ENCODE measurements at regions not wholly inside any gene's neighbourhood (a gene's known extent, or its start where the extent isn't known, plus 50 kb on each side); places are given as distances from the start of the nearest gene placed in this dataset.

DNA sequence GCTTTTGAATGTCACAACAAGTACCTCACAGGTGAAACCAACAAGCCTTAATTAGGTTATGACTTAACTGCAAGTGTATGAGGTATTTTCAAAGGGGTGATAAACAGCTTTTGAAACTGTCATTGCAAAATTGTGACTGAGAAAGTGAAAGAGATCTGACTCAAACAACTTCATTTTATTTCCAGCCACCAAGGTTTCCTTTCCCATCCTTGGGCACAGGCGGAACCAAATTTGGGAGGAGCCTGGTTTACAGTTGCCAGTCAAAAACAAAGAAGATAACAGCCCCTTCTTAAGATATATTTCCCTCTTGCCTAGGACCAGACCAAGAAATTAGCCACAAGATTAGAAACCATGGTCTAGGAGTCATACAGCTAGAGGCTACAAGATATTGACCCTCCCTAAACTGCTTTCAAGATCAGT is 417.1 kb downstream of the CSNK1G3 start:
- TF ChIP-seq, protein P1, sequence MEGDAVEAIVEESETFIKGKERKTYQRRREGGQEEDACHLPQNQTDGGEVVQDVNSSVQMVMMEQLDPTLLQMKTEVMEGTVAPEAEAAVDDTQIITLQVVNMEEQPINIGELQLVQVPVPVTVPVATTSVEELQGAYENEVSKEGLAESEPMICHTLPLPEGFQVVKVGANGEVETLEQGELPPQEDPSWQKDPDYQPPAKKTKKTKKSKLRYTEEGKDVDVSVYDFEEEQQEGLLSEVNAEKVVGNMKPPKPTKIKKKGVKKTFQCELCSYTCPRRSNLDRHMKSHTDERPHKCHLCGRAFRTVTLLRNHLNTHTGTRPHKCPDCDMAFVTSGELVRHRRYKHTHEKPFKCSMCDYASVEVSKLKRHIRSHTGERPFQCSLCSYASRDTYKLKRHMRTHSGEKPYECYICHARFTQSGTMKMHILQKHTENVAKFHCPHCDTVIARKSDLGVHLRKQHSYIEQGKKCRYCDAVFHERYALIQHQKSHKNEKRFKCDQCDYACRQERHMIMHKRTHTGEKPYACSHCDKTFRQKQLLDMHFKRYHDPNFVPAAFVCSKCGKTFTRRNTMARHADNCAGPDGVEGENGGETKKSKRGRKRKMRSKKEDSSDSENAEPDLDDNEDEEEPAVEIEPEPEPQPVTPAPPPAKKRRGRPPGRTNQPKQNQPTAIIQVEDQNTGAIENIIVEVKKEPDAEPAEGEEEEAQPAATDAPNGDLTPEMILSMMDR (IDR thresholded peaks at IDR 0.05; ENCODE audit: unreplicated experiment in 3 of 3), result no peak
- Mint-ChIP-seq H3K4me1 (no peaks in the 10 kb centered on the region), H3K4me3 (no peak overlapping the region), H3K9me3 (peaks cover 8% of the 10 kb centered on the region), H3K36me3 (ENCODE audit: low read depth) (no peaks in the 10 kb centered on the region), H3K27me3 (ENCODE audit: low read depth) (no peaks in the 10 kb centered on the region), H3K27ac (no peak overlapping the region)

DNA sequence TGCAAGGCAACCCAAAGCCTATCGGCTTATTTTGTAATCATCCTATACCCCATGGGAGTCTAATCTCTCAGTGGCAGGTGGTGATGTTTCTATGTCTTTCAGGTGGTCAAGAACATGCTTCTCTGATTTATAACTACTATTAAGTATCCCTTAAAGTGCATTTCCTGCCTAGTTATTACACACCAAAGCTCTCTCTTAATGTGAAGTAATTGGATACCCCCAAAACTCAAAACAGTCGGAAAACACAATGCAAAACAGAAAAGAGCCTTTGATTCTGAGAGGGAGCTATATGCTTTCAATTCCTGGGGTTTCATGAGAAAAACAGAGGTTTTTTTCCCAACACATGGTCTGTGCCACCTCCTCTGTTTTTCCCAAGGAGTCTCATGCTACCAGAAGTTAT is 416.4 kb downstream of the CSNK1G3 start:
- Mint-ChIP-seq H3K27me3 (ENCODE audit: low read depth) (no peaks in the 10 kb centered on the region), H3K36me3 (ENCODE audit: low read depth) (no peaks in the 10 kb centered on the region), H3K4me1 (no peaks in the 10 kb centered on the region), H3K27ac (no peak overlapping the region), H3K4me3 (no peak overlapping the region), H3K9me3 (peaks cover 10% of the 10 kb centered on the region)
- TF ChIP-seq, protein P1 (IDR thresholded peaks at IDR 0.05; ENCODE audit: unreplicated experiment in 3 of 3), result no peak

DNA sequence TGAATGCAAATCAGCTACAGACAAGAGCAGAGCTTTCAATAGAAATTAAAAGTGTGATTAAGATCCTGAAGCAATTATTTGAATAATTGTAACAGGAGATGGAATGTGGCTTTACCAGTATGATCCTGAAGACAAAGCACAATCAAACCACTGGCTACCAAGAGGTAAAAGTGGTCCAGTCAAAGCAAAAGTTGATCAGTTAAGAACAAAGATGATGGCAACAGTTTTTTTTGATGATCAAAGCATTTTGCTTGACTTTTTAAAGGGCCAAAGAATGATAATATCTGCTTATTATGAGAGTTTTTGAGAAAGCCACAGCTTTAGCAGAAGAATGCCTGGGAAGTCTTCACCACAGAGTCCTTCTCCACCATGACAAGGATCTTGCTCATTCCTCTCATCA is 409.2 kb downstream of the CSNK1G3 start:
- H3K4me1 Mint-ChIP-seq, result peaks cover 18% of the 10 kb centered on the region
- H3K27ac Mint-ChIP-seq, result no peak overlapping the region
- no peak overlapping the region for H3K4me3 Mint-ChIP-seq
- H3K9me3 Mint-ChIP-seq, result peaks cover 11% of the 10 kb centered on the region
- no peaks in the 10 kb centered on the region for H3K27me3 Mint-ChIP-seq (ENCODE audit: low read depth)
- no peaks in the 10 kb centered on the region for H3K36me3 Mint-ChIP-seq (ENCODE audit: low read depth)
- TF ChIP-seq, protein P1 (IDR thresholded peaks at IDR 0.05; ENCODE audit: unreplicated experiment in 3 of 3), result no peak

DNA sequence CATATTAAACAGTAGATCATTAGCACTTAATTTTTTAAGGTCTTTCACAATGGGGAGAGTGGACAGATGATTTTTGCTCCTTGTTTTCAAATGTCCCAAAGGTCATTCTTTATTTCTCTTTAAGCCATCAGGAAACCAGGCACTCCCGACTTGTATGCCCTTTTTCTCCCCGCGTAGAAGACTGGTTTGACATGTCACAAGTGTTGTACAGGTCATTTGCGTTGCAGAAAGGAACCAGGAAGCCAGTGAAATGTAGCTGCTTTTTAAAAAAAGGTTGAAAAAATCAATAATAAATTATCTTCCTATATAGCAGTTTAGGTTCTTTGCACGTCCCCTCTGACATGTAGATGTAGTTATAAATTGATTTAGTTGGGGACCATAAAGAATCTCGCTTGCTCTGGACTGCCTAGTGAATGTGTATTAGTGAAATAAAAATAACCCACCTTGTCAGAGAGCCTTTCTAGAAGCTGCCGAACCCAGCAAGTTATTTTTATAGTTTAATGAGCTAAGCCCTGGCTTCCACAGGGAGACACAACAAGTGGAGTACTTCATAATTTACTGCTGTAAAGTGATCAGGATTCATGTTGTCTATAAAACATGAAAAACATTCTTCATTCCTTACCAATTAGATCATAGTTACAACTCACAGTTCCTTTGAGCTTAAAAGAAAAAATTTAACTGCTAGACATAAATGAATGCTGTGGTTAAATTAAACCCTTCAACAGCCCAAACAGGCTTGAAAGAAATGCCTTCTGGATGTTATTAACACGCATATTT is 404.6 kb downstream of the CSNK1G3 start:
- Mint-ChIP-seq H3K4me3 (peak overlapping the region in 2 of 3 experiments; percentile 3 to 11), H3K27me3 (ENCODE audit: low read depth) (no peaks in the 10 kb centered on the region), H3K27ac (peak overlapping the region; percentile 80 to 89 (median 85)), H3K4me1 (peaks cover 30% of the 10 kb centered on the region), H3K36me3 (ENCODE audit: low read depth) (peaks cover 15% of the 10 kb centered on the region), H3K9me3 (peaks cover 22% of the 10 kb centered on the region)
- TF ChIP-seq, protein P1 (IDR thresholded peaks at IDR 0.05; ENCODE audit: unreplicated experiment in 3 of 3), result no peak

DNA sequence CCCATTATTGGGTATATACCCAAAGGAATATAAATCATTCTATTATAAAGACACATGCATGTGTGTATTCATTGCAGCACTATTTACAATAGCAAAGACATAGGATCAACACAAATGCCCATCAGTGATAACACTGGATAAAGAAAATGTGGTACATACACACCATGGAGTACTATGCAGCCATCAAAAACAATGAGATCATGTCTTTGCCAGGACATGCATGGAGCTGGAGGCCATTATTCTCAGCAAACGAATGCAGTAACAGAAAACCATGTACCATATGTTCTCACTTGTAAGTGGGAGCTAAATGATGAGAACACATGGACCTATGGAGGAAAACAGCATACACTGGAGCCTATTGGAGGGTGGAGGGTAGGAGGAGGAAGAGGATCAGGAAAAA is 402.4 kb downstream of the CSNK1G3 start:
- H3K27ac Mint-ChIP-seq, result no peak overlapping the region
- peaks cover 34% of the 10 kb centered on the region for H3K4me1 Mint-ChIP-seq
- TF ChIP-seq, protein P1 (IDR thresholded peaks at IDR 0.05; ENCODE audit: unreplicated experiment in 3 of 3), result no peak
- H3K27me3 Mint-ChIP-seq (ENCODE audit: low read depth), result no peaks in the 10 kb centered on the region
- peaks cover 15% of the 10 kb centered on the region for H3K36me3 Mint-ChIP-seq (ENCODE audit: low read depth)
- peaks cover 13% of the 10 kb centered on the region for H3K9me3 Mint-ChIP-seq
- no peak overlapping the region for H3K4me3 Mint-ChIP-seq

- Mint-ChIP-seq H3K27ac (no peak overlapping the region), H3K4me1 (peaks cover 6% of the 10 kb centered on the region), H3K27me3 (ENCODE audit: low read depth) (peaks cover 4% of the 10 kb centered on the region), H3K4me3 (no peak overlapping the region), H3K9me3 (no peaks in the 10 kb centered on the region), H3K36me3 (ENCODE audit: low read depth) (no peaks in the 10 kb centered on the region)
- TF ChIP-seq, protein P1 (IDR thresholded peaks at IDR 0.05; ENCODE audit: unreplicated experiment in 3 of 3), result no peak
Observed at GRCh38 chr5:123907349-123907748, 395.4 kb downstream of the CSNK1G3 start.

Measured in nephron (organoid).